MV-4-11 (cell line): ENCODE measurements at regions not wholly inside any gene's neighbourhood (a gene's known extent, or its start where the extent isn't known, plus 50 kb on each side); places are given as distances from the start of the nearest gene placed in this dataset.

Source experiments
- DNase-seq: peaks from one replicate; lab custom pipeline; 2025; lab: John Stamatoyannopoulos, UW

GRCh38 chr7:41185851-41186250 lies 517.0 kb downstream of the INHBA start:
- DNase-seq, result no peak

- DNase-seq, result no peak
Measured at GRCh38 chr7:41183741-41184140, 519.1 kb downstream of the INHBA start.

GRCh38 chr7:41182782-41183181 lies 520.1 kb downstream of the INHBA start:
- no peak for DNase-seq

- DNase-seq, result no peak
Measured at GRCh38 chr7:41175435-41175834, 527.5 kb downstream of the INHBA start.

GRCh38 chr7:41174521-41174920 lies 528.4 kb downstream of the INHBA start:
- no peak for DNase-seq

- DNase-seq, result no peak
Measured at GRCh38 chr7:41170466-41170865, 532.4 kb downstream of the INHBA start.

- no peak for DNase-seq
Measured at GRCh38 chr7:41169317-41169716, 533.6 kb downstream of the INHBA start.

- no peak for DNase-seq
Measured at GRCh38 chr7:41167836-41168235, 535.1 kb downstream of the INHBA start.

GRCh38 chr7:41164440-41164839 lies 538.5 kb downstream of the INHBA start:
- DNase-seq, result no peak

GRCh38 chr7:41163991-41164390 lies 538.9 kb downstream of the INHBA start:
- DNase-seq, result no peak

- no peak for DNase-seq
Measured at GRCh38 chr7:41162612-41163011, 540.3 kb downstream of the INHBA start.

GRCh38 chr7:41161041-41161587 lies 541.8 kb downstream of the INHBA start:
- DNase-seq, result no peak

- DNase-seq, result no peak
Measured at GRCh38 chr7:41156268-41156667, 546.6 kb downstream of the INHBA start.

GRCh38 chr7:41153268-41153667 lies 549.6 kb downstream of the INHBA start:
- DNase-seq, result no peak

- DNase-seq, result no peak
Measured at GRCh38 chr7:41152179-41152678, 550.7 kb downstream of the INHBA start.

- no peak for DNase-seq
Measured at GRCh38 chr7:41149576-41149975, 553.3 kb downstream of the INHBA start.

GRCh38 chr7:41148521-41148951 lies 554.4 kb downstream of the INHBA start:
- no peak for DNase-seq

GRCh38 chr7:41147606-41148485 lies 555.0 kb downstream of the INHBA start:
- no peak for DNase-seq

- no peak for DNase-seq
Measured at GRCh38 chr7:41146429-41146828, 556.5 kb downstream of the INHBA start.

- no peak for DNase-seq
Measured at GRCh38 chr7:41145656-41146055, 557.2 kb downstream of the INHBA start.

- DNase-seq, result no peak
Measured at GRCh38 chr7:41142904-41143473, 559.9 kb downstream of the INHBA start.

GRCh38 chr7:41139789-41140188 lies 563.1 kb downstream of the INHBA start:
- no peak for DNase-seq

GRCh38 chr7:41136551-41136950 lies 566.3 kb downstream of the INHBA start:
- DNase-seq, result no peak
